ENCODE measurements at regions not wholly inside any gene's neighbourhood (a gene's known extent, or its start where the extent isn't known, plus 50 kb on each side); places are given as distances from the start of the nearest gene placed in this dataset.
"Not testable (repeated sequence)": the region's sequence is repeated elsewhere in the genome, so short reads cannot be mapped to it uniquely, and the experiment has no call there.

DNA sequence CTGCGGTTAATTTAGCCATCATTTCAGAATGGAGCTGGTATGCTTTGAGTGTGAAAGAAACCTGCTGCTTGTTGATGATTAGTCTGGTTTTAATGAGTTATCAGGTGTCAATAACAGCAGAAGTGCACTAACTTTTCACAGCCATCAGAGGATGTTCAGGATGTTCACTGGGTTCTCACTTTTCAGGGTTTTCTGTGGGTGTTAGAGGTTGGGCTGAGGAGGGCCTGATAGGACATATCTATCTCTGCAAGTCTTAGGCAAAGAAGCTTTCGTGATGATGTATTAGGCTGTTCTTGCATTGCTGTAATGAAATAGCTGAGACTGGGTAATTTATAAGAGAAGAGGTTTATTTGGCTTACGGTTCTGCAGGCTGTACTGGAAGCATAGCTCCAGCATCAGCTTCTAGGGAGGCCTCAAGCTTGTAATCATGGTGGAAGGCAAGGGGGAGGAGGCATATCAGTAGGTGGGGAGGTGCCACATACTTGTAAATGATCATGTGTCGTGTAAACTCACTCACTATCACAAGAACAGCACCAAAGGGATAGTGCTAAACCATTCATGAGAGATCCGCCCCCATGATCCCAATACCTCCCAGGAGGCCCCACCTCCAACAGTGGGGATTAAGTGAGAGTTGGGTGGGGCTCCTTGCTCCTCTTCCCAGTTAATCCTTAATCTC is 376.2 kb downstream of the NPIPA7 start:
- not testable (repeated sequence) for H3K4me1 ChIP-seq (ENCODE audit: insufficient read depth, insufficient read length); DNase-seq (ENCODE audit: low read depth, low spot score); H3K9ac ChIP-seq (ENCODE audit: insufficient read length, low read depth); H3K9me3 ChIP-seq (ENCODE audit: insufficient read depth, low read length); H3K27me3 ChIP-seq (ENCODE audit: insufficient read depth, insufficient read length); H3K4me3 ChIP-seq (ENCODE audit: insufficient read length, low read depth); H3K36me3 ChIP-seq (ENCODE audit: insufficient read depth, insufficient read length, low read length)

GRCh38 chr16:16763449-16763848 is 384.5 kb downstream of the NPIPA7 start:
- H3K4me3 ChIP-seq (ENCODE audit: insufficient read length, low read depth): no peak overlapping the region
- DNase-seq (ENCODE audit: low read depth, low spot score): no peak
- TF ChIP-seq SUZ12 (IDR thresholded peaks at IDR 0.05; ENCODE audit: extremely low read depth, insufficient read depth, insufficient read length) (no peak), YY1 (IDR thresholded peaks at IDR 0.05; ENCODE audit: insufficient read depth, insufficient read length) (no peak), ZNF274 (IDR thresholded peaks at IDR 0.05; ENCODE audit: low read depth, low read length) (no peak)
- H3K9me3 ChIP-seq (ENCODE audit: insufficient read depth, low read length): no peaks in the 10 kb centered on the region
- no peaks in the 10 kb centered on the region for H3K36me3 ChIP-seq (ENCODE audit: insufficient read depth, insufficient read length, low read length)
- no peak overlapping the region for H3K9ac ChIP-seq (ENCODE audit: insufficient read length, low read depth)
- H3K4me1 ChIP-seq (ENCODE audit: insufficient read depth, insufficient read length): no peaks in the 10 kb centered on the region
- H3K27me3 ChIP-seq (ENCODE audit: insufficient read depth, insufficient read length): no peaks in the 10 kb centered on the region

DNA sequence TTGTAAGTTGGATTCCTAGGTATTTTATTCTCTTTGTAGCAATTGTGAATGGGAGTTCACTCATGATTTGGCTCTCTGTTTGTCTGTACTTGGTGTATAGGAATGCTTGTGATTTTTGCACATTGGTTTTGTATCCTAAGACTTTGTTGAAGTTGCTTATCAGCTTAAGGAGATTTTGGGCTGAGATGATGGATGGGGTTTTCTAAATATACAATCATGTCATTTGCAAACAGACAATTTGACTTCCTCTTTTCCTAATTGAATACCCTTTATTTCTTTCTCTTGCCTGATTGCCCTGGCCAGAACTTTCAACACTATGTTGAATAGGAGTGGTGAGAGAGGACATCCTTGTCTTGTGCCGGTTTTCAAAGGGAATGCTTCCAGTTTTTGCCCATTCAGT is 391.8 kb downstream of the NPIPA7 start:
- not testable (repeated sequence) for H3K36me3 ChIP-seq (ENCODE audit: insufficient read depth, insufficient read length, low read length); H3K9me3 ChIP-seq (ENCODE audit: insufficient read depth, low read length); DNase-seq (ENCODE audit: low read depth, low spot score); H3K4me3 ChIP-seq (ENCODE audit: insufficient read length, low read depth); H3K27me3 ChIP-seq (ENCODE audit: insufficient read depth, insufficient read length); H3K4me1 ChIP-seq (ENCODE audit: insufficient read depth, insufficient read length); H3K9ac ChIP-seq (ENCODE audit: insufficient read length, low read depth)

DNA sequence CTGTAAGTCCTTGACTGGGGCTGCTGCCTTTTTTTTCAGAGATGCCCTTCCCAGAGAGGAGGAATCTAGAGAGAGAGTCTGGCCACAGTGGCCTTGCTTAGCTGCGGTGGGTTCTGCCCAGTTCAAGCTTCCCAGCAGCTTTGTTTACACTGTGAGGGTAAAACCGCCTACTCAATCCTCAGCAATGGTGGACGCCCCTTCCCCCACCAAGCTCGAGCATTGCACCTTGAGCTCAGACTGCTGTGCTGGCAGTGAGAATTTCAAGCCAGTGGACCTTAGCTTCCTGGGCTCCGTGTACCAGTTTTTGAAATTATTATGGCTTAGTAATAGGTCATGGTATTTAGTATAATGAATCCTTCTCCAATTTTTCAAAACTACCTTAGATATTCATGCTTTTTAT is 395.4 kb downstream of the NPIPA7 start:
- H3K4me3 ChIP-seq (ENCODE audit: insufficient read length, low read depth): no peak overlapping the region
- no peaks in the 10 kb centered on the region for H3K27me3 ChIP-seq (ENCODE audit: insufficient read depth, insufficient read length)
- no peak for TF ChIP-seq YY1 (IDR thresholded peaks at IDR 0.05; ENCODE audit: insufficient read depth, insufficient read length)
- no peak for TF ChIP-seq ZNF274 (IDR thresholded peaks at IDR 0.05; ENCODE audit: low read depth, low read length)
- no peak for TF ChIP-seq SUZ12 (IDR thresholded peaks at IDR 0.05; ENCODE audit: extremely low read depth, insufficient read depth, insufficient read length)
- no peak overlapping the region for H3K9ac ChIP-seq (ENCODE audit: insufficient read length, low read depth)
- peaks cover 4% of the 10 kb centered on the region for H3K4me1 ChIP-seq (ENCODE audit: insufficient read depth, insufficient read length)
- no peak for DNase-seq (ENCODE audit: low read depth, low spot score)
- H3K9me3 ChIP-seq (ENCODE audit: insufficient read depth, low read length): peaks cover 11% of the 10 kb centered on the region; the same call in 1 of the 2 replicates
- H3K36me3 ChIP-seq (ENCODE audit: insufficient read depth, insufficient read length, low read length): no peaks in the 10 kb centered on the region

GRCh38 chr16:16778332-16778731 is 399.4 kb downstream of the NPIPA7 start:
- H3K27me3 ChIP-seq (ENCODE audit: insufficient read depth, insufficient read length): no peaks in the 10 kb centered on the region
- no peak for DNase-seq (ENCODE audit: low read depth, low spot score)
- peaks cover 4% of the 10 kb centered on the region for H3K4me1 ChIP-seq (ENCODE audit: insufficient read depth, insufficient read length)
- no peak overlapping the region for H3K4me3 ChIP-seq (ENCODE audit: insufficient read length, low read depth)
- no peak for TF ChIP-seq YY1 (IDR thresholded peaks at IDR 0.05; ENCODE audit: insufficient read depth, insufficient read length)
- TF ChIP-seq ZNF274 (IDR thresholded peaks at IDR 0.05; ENCODE audit: low read depth, low read length): no peak
- no peak for TF ChIP-seq SUZ12 (IDR thresholded peaks at IDR 0.05; ENCODE audit: extremely low read depth, insufficient read depth, insufficient read length)
- H3K36me3 ChIP-seq (ENCODE audit: insufficient read depth, insufficient read length, low read length): no peaks in the 10 kb centered on the region
- H3K9me3 ChIP-seq (ENCODE audit: insufficient read depth, low read length): peaks cover 16% of the 10 kb centered on the region; the same call in 1 of the 2 replicates
- no peak overlapping the region for H3K9ac ChIP-seq (ENCODE audit: insufficient read length, low read depth)

GRCh38 chr16:16780588-16780987 is 401.6 kb downstream of the NPIPA7 start:
- Histone ChIP-seq H3K36me3 (ENCODE audit: insufficient read depth, insufficient read length, low read length) (no peaks in the 10 kb centered on the region), H3K4me3 (ENCODE audit: insufficient read length, low read depth) (no peak overlapping the region), H3K9ac (ENCODE audit: insufficient read length, low read depth) (no peak overlapping the region), H3K27me3 (ENCODE audit: insufficient read depth, insufficient read length) (no peaks in the 10 kb centered on the region), H3K9me3 (ENCODE audit: insufficient read depth, low read length) (peaks cover 16% of the 10 kb centered on the region; the same call in 1 of the 2 replicates), H3K4me1 (ENCODE audit: insufficient read depth, insufficient read length) (peaks cover 2% of the 10 kb centered on the region)
- peak; percentile 90 for DNase-seq (ENCODE audit: low read depth, low spot score)
- TF ChIP-seq ZNF274 (IDR thresholded peaks at IDR 0.05; ENCODE audit: low read depth, low read length) (no peak), YY1 (IDR thresholded peaks at IDR 0.05; ENCODE audit: insufficient read depth, insufficient read length) (no peak), SUZ12 (IDR thresholded peaks at IDR 0.05; ENCODE audit: extremely low read depth, insufficient read depth, insufficient read length) (no peak)

GRCh38 chr16:16782153-16782552 is 403.2 kb downstream of the NPIPA7 start:
- H3K4me1 ChIP-seq (ENCODE audit: insufficient read depth, insufficient read length): peaks cover 2% of the 10 kb centered on the region
- no peak for DNase-seq (ENCODE audit: low read depth, low spot score)
- H3K27me3 ChIP-seq (ENCODE audit: insufficient read depth, insufficient read length): no peaks in the 10 kb centered on the region
- TF ChIP-seq SUZ12 (IDR thresholded peaks at IDR 0.05; ENCODE audit: extremely low read depth, insufficient read depth, insufficient read length) (no peak), ZNF274 (IDR thresholded peaks at IDR 0.05; ENCODE audit: low read depth, low read length) (no peak), YY1 (IDR thresholded peaks at IDR 0.05; ENCODE audit: insufficient read depth, insufficient read length) (no peak)
- peaks cover 8% of the 10 kb centered on the region; the same call in 1 of the 2 replicates for H3K9me3 ChIP-seq (ENCODE audit: insufficient read depth, low read length)
- no peak overlapping the region for H3K9ac ChIP-seq (ENCODE audit: insufficient read length, low read depth)
- H3K4me3 ChIP-seq (ENCODE audit: insufficient read length, low read depth): no peak overlapping the region
- no peaks in the 10 kb centered on the region for H3K36me3 ChIP-seq (ENCODE audit: insufficient read depth, insufficient read length, low read length)

DNA sequence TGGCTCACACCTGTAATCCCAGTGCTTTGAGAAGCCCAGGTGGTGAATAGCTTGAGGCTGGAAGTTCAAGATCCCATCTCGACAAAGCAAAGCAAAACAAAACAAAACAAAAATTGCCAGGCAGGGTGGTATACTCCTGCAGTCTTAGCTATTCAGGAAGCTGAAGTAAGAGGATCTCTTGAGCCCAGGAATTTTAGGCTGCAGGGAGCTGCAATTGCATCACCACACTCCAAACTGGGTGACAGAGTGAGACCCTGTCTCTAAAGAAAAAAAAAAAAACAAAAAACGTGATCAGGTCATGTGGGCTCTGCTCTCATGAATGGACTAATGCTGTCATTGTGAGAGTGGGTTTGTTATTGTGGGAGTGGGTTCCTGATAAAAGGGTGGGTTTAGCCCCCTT is 409.1 kb downstream of the NPIPA7 start:
- Histone ChIP-seq H3K4me3 (ENCODE audit: insufficient read length, low read depth) (no peak overlapping the region), H3K9me3 (ENCODE audit: insufficient read depth, low read length) (peaks cover 21% of the 10 kb centered on the region), H3K36me3 (ENCODE audit: insufficient read depth, insufficient read length, low read length) (no peaks in the 10 kb centered on the region), H3K4me1 (ENCODE audit: insufficient read depth, insufficient read length) (peaks cover 2% of the 10 kb centered on the region), H3K9ac (ENCODE audit: insufficient read length, low read depth) (peak overlapping the region; percentile 43), H3K27me3 (ENCODE audit: insufficient read depth, insufficient read length) (no peaks in the 10 kb centered on the region)
- no peak for TF ChIP-seq SUZ12 (IDR thresholded peaks at IDR 0.05; ENCODE audit: extremely low read depth, insufficient read depth, insufficient read length)
- no peak for DNase-seq (ENCODE audit: low read depth, low spot score)
